Smooth muscle cell (in vitro differentiated cells): ENCODE measurements at regions not wholly inside any gene's neighbourhood (a gene's known extent, or its start where the extent isn't known, plus 50 kb on each side); places are given as distances from the start of the nearest gene placed in this dataset.

Source experiments
- DNase-seq: peaks from one replicate; lab custom pipeline; 2025; ENCODE audit not compliant: unreplicated experiment; lab: John Stamatoyannopoulos, UW
- H2AFZ ChIP-seq: fragments of 200-600 bp; sonication (generic); 2 replicates; pipeline ENCODE4 v1.6.0; 2016; ENCODE audit warnings: antibody characterized with exemption, low read depth, mild to moderate bottlenecking
- H3F3A ChIP-seq: fragments of 200-600 bp; sonication (generic); 2 replicates; pipeline ENCODE4 v1.6.0; 2017; ENCODE audit warnings: antibody characterized with exemption, low read depth
- H3K27ac ChIP-seq: fragments of 200-600 bp; sonication (generic); 2 replicates; pipeline ENCODE4 v1.5.1; 2016; ENCODE audit warnings: low read depth, mild to moderate bottlenecking
- H3K27me3 ChIP-seq: fragments of 200-600 bp; sonication (generic); 2 replicates; pipeline ENCODE4 v1.6.1; 2016; ENCODE audit warnings: low read depth, mild to moderate bottlenecking
- H3K36me3 ChIP-seq: fragments of 200-600 bp; sonication (generic); 2 replicates; pipeline ENCODE4 v1.5.1; 2016; ENCODE audit warnings: low read depth
- H3K4me1 ChIP-seq: fragments of 200-600 bp; sonication (generic); 2 replicates; pipeline ENCODE4 v1.5.1; 2016; ENCODE audit warnings: low read depth
- H3K4me2 ChIP-seq: fragments of 200-600 bp; sonication (generic); 2 replicates; pipeline ENCODE4 v1.6.0; 2016; ENCODE audit warnings: mild to moderate bottlenecking
- H3K4me3 ChIP-seq: fragments of 200-600 bp; sonication (generic); 2 replicates; pipeline ENCODE4 v1.5.1; 2016; ENCODE audit warnings: mild to moderate bottlenecking
- H3K79me2 ChIP-seq: fragments of 200-600 bp; sonication (generic); 2 replicates; pipeline ENCODE4 v1.6.0; 2016; ENCODE audit warnings: low read depth, mild to moderate bottlenecking
- H3K9ac ChIP-seq: fragments of 200-600 bp; sonication (generic); 2 replicates; pipeline ENCODE4 v1.6.0; 2016; ENCODE audit warnings: low read depth
- H3K9me3 ChIP-seq: fragments of 200-600 bp; sonication (generic); replicated peaks from 2 replicates; pipeline ENCODE4 v1.5.1; 2016; ENCODE audit warnings: low read depth
- H4K20me1 ChIP-seq: fragments of 200-600 bp; sonication (generic); 2 replicates; pipeline ENCODE4 v1.6.0; 2016; ENCODE audit warnings: low read depth
- CTCF ChIP-seq: fragments of 200-600 bp; sonication (generic); IDR thresholded peaks from 2 replicates; pipeline ENCODE4 v1.5.1; 2017; ENCODE audit warnings: borderline replicate concordance, mild to moderate bottlenecking, antibody characterized with exemption; ENCODE audit not compliant: insufficient read depth, poor library complexity, severe bottlenecking
- WGBS: methylation state at CpG from one replicate; pipeline ENCODE4 v1.1.7; 2016; ENCODE audit warnings: low lambda C conversion rate; 5-methylcytosine and 5-hydroxymethylcytosine counted together

- H3K79me2 ChIP-seq: no peaks in the 10 kb centered on the region
- H3K27ac ChIP-seq: no peak overlapping the region
- no peak overlapping the region for H3K4me3 ChIP-seq
- no peak for TF ChIP-seq CTCF
- no peaks in the 10 kb centered on the region for H4K20me1 ChIP-seq
- H3K36me3 ChIP-seq: no peaks in the 10 kb centered on the region
- WGBS: 87% methylated on average over 2 of the region's 2 CpGs
- H2AFZ ChIP-seq: peak overlapping the region; percentile 19
- H3K9ac ChIP-seq: no peak overlapping the region
- DNase-seq: no peak
- no peaks in the 10 kb centered on the region for H3F3A ChIP-seq
- peaks cover 3% of the 10 kb centered on the region for H3K9me3 ChIP-seq
- H3K27me3 ChIP-seq: no peaks in the 10 kb centered on the region
- H3K4me1 ChIP-seq: no peaks in the 10 kb centered on the region
- peak overlapping the region; percentile 13 for H3K4me2 ChIP-seq
Measured at GRCh38 chr2:200147371-200147770, 159.1 kb upstream of the SPATS2L start.

DNA sequence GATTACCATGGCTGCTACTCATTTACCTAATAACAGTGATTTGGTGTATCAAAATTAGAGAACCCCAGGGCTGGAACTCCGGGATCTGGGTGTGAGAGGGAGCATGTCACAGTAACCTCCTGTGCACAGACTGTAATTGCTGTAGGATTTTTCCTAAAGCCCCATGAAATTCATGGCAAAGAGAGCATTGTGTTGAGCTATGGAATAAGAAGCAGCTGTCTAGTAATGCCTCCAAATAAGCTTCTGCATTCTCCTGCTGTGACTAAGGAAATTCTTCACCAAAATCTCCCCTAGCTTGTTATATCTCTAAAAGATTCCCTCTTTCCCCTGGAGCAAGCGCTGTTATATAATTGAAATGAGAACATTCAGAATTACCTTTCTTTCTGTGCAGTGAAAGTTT lies 158.1 kb upstream of the SPATS2L start:
- no peak for DNase-seq
- Histone ChIP-seq H3K4me2 (peak overlapping the region; percentile 32), H3K27me3 (no peaks in the 10 kb centered on the region), H3K9me3 (peaks cover 3% of the 10 kb centered on the region), H3K36me3 (no peaks in the 10 kb centered on the region), H3K4me1 (no peaks in the 10 kb centered on the region), H3F3A (no peaks in the 10 kb centered on the region), H2AFZ (no peak overlapping the region), H3K9ac (no peak overlapping the region), H3K79me2 (no peaks in the 10 kb centered on the region), H4K20me1 (no peaks in the 10 kb centered on the region), H3K27ac (no peak overlapping the region), H3K4me3 (no peak overlapping the region)
- TF ChIP-seq CTCF: no peak
- 60% methylated on average over 2 of the region's 2 CpGs for WGBS

DNA sequence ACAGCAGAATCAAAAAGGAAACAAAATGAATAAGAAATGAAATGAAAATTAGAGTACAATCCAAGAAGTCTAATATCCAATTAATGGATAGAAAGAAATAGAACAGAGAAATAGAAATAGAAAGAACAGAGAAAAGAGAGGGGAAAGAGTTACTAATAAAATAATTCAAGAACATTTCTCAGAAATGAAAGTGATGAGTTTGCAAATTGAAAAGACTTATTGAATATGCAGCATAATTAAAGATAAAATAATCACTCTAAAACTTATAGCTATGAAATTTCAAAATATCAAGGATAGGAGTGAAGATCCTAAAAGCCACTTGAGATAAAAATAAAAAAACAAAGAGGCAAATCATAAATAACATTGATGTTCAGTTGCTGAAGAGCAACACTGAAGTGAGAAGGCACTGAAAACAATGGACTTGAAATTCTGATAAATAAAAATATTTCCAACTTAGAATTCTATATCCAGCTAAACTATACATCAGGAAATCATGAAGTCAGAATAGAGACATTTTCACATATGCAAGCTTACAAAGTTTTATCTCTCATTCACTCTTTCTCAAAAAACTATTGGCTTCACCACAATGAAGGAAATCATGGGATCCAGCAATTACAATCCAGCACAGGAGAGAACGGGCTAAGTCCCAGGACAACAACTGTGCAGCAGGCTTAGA lies 155.9 kb upstream of the SPATS2L start:
- H3K4me2 ChIP-seq: no peak overlapping the region
- no peak for DNase-seq
- no peaks in the 10 kb centered on the region for H3K36me3 ChIP-seq
- H3K79me2 ChIP-seq: no peaks in the 10 kb centered on the region
- H3K27me3 ChIP-seq: no peaks in the 10 kb centered on the region
- no peak overlapping the region for H2AFZ ChIP-seq
- no peaks in the 10 kb centered on the region for H4K20me1 ChIP-seq
- H3K4me3 ChIP-seq: no peak overlapping the region
- H3K27ac ChIP-seq: no peak overlapping the region
- no peak for TF ChIP-seq CTCF
- no peaks in the 10 kb centered on the region for H3F3A ChIP-seq
- H3K9ac ChIP-seq: no peak overlapping the region
- no peaks in the 10 kb centered on the region for H3K4me1 ChIP-seq
- WGBS: 90% methylated on average over 1 of the region's 1 CpG
- peaks cover 3% of the 10 kb centered on the region for H3K9me3 ChIP-seq

DNA sequence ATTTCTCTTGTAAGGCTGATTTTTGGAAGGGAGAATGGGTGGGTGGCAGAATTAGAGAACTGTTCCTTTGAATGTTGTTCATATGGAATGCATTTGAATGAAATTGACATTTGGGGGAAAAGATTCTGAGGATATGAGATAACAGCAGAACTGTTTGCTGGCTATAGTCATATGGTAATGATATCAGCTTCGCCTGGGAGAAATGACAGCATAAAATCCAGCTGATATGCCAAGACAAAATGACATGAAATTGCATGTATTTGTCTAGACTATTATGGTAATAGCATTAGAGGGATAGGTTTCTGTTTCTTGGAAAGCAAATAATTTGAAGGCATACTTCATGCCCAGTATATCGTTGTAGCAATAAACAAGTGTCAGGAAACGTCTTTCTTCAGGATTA lies 150.8 kb upstream of the SPATS2L start:
- no peak overlapping the region for H3K27ac ChIP-seq
- peak overlapping the region; percentile 84 for H2AFZ ChIP-seq
- peak overlapping the region; percentile 83 for H3K4me2 ChIP-seq
- H3K79me2 ChIP-seq: no peaks in the 10 kb centered on the region
- no peak for TF ChIP-seq CTCF
- H4K20me1 ChIP-seq: no peaks in the 10 kb centered on the region
- H3K27me3 ChIP-seq: no peaks in the 10 kb centered on the region
- peaks cover 16% of the 10 kb centered on the region for H3F3A ChIP-seq
- H3K9me3 ChIP-seq: no peaks in the 10 kb centered on the region
- no peak overlapping the region for H3K9ac ChIP-seq
- no peak for DNase-seq
- peaks cover 8% of the 10 kb centered on the region for H3K4me1 ChIP-seq
- H3K36me3 ChIP-seq: no peaks in the 10 kb centered on the region
- H3K4me3 ChIP-seq: peak overlapping the region; percentile 55
- WGBS: 64% methylated on average over 3 of the region's 3 CpGs
